Activated CD8-positive, alpha-beta memory T cell treated with anti-CD3 and anti-CD28 coated beads, Interleukin-2, amount 50 U/mL, for 4 hours (primary cell): ENCODE measurements at regions not wholly inside any gene's neighbourhood (a gene's known extent, or its start where the extent isn't known, plus 50 kb on each side); places are given as distances from the start of the nearest gene placed in this dataset.

Source experiments
- DNase-seq: peaks from one replicate; pipeline ENCODE4 v3.0.0-alpha.2; 2020

DNA sequence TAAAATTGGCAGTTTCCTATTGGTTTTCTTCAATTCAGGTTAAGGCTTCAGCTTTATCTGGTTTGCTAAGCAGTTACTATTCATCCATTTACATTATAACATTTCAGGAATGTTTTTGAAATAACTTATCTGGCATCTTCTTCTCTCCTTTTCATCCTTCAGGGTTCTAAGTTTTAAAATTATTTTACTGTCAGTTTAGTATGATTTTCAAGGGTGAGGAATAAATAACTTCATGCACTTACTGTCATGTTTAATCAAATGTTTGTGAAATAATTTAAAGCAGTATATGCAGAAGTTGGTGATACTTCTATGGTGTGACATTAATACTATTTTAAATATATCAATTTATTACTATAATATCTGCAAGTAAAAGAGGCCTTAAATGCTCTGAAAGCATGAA, 338.1 kb upstream of the MMS22L start:
- no peak for DNase-seq

DNA sequence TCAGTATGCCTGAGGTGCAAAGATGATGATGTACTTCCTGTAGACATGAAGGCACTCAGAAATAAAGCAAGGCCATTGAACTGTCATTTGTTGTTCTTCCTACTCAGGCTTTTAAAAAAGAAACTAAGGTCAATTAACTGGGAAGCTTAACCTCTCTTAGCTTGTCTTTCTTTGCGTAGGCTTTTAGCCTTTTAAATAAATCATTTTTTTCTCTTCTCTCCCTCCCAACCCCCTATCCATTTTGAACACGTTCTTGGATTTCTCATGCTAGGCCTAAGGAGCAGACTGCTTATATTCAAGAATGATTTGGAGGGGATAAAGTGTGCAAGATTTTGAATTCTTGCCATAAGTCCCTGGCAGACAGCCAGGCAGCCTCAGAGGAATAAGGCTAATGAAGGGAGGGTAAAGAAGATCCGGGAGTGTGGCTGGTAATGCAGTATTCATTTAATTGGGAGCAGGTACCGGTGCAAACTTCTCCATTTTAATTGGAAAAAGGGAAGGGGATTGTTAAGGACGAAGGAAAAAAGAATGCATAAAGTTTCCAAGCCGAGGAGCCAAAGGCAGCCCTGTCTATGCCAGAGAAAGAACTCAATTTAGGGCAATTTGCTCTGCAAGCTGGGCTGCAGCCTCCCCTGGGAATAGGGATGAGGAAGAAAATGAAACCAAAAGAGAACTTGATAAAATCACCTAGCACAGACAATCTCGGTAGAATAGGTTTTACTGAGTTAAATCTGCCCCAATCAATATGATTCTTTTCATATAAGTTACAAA, 343.8 kb upstream of the MMS22L start:
- no peak for DNase-seq

DNA sequence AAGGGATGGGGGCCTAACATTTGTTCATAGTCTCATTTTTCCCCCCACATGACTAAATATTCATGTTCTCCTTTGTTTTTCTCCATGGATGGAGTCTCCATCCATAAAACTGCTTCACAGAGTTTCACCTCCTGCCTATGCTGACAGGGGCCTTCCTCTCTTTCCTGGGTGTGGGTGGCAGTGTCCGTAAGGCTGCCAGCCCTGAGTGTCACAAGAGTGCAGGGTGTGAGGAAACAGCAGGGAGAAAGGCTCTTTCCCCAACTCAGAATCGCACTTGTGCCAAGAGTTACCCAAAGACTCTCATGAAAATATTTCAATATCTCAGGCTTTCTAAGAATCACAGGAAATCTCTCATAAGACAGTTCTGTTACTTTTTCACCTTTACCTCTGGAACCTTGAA, 346.2 kb upstream of the MMS22L start:
- no peak for DNase-seq

GRCh38 chr6:97630604-97631003, 347.6 kb upstream of the MMS22L start:
- no peak for DNase-seq

- DNase-seq = no peak
Observed at GRCh38 chr6:97632341-97632740, 349.3 kb upstream of the MMS22L start.

GRCh38 chr6:97639702-97640101, 356.7 kb upstream of the MMS22L start:
- DNase-seq = no peak

- no peak for DNase-seq
Observed at GRCh38 chr6:97644353-97644752, 361.3 kb upstream of the MMS22L start.

- DNase-seq = no peak
Observed at GRCh38 chr6:97645757-97646156, 362.7 kb upstream of the MMS22L start.

- no peak for DNase-seq
Observed at GRCh38 chr6:97653076-97653475, 370.1 kb upstream of the MMS22L start.

- DNase-seq = no peak
Observed at GRCh38 chr6:97653517-97653916, 370.5 kb upstream of the MMS22L start.

DNA sequence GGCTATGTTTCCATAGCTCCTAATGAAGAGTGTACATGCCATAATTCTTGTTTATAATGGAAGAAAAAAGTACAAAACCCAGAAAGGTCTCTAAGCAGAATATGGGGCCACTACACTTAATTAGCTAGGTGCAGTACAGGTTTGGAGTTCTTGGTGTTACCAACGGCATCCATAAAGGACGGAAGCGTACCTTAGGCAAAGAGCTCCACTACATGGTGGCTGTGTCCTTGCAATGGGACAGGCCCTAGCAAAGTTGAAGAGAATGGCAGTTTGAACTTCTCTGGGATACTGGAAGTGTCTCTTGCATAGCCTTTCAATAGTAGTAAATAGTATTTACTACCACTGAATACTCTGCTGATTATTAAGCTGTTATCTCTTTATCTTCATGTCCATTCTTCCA, 371.7 kb upstream of the MMS22L start:
- no peak for DNase-seq

DNA sequence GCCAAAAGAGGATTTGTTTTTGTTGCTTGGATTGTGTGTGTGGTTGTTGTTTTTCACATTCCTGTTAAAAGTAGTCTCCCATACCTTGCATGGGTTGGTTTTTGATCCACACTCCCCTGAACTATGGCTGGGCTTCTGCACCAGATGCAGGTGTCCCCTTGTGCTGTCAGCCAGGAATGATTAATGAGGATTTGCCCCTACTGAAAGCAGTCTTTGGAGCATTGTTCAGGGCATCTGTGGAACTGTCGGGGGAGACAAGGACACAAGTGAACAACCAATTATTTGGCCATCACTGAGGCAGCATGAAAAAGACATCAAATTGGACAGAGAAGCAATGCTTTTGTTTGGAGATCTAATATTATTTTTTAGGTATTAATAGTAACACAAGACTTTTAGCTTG, 373.2 kb upstream of the MMS22L start:
- DNase-seq = no peak

- no peak for DNase-seq
Observed at GRCh38 chr6:97656706-97657350, 373.8 kb upstream of the MMS22L start.

DNA sequence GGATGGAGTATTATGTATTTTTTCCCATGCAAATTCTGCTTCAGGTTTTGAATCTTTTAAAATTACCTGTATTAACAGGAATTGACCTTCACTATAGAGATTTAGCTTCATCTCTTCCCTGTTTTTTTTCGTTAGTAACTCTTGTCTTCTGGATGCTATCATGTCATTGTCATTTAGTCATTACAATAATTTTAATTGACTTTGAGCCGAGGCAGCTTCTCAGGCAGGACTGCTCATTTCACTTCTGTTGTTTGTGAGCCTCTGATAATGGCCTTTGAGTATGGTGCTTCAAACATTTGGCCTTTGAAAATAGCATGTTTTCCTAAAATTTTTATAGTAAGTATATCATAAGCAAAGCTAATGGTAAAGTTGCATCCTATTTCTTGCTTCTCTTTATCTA, 375.1 kb upstream of the MMS22L start:
- no peak for DNase-seq

DNA sequence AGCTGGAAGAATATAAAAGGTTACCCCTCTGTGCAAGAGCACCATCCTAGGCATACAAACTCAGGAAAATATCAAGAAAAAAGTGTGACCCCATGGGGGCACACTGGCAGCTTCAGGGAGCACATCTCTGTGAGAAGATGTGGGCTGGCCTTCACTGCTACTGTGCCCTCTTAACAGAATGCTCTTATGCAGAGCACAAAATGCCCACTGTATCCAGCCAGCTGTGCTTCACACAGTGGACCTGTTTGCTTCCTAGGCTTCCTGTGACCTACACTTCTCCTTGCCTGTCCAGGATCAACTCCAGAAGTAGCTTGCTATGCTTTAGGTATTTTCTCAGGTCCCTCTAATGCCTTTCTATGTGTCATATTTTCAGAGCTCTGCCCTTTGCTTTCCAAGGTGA, 380.2 kb upstream of the MMS22L start:
- no peak for DNase-seq

GRCh38 chr6:97665446-97665845, 382.4 kb upstream of the MMS22L start:
- no peak for DNase-seq

DNA sequence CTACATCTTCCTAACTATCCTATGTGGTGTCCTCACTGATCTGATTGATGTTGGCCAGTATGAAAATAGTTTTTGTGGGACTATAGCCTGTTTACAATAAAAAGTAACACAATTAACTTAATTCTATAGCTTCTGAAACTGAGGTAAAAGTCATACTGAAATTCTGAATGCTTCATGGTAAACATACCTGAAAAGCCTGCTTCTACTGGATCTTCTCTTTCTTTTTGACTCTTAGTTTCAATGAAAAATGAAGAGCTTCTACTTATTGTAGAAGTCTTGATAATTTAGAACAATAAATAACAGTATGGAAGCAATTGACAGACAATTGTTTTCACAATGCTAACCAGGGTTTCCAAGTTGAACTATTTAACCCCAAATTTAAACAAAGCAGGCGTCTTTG, 383.9 kb upstream of the MMS22L start:
- DNase-seq = no peak

DNA sequence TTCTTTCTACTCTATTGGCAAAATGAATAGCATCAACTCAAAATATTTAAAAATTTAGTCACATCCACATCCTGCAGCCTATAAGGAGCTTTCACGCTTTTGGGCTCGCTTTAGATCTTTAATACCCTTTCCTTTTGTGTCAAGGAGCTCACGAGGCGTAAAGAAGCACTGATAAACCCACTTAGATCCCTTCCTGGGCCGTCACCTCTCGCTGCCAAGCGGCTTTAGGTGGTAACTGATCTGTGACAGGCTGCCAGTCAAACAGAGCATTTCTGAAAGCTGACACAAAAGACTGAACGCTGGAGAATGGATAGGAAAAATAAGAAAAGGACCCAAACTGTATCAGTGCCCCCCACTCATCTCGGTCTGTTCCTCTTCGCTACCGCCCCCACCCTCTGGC, 385.7 kb upstream of the MMS22L start:
- DNase-seq = no peak

DNA sequence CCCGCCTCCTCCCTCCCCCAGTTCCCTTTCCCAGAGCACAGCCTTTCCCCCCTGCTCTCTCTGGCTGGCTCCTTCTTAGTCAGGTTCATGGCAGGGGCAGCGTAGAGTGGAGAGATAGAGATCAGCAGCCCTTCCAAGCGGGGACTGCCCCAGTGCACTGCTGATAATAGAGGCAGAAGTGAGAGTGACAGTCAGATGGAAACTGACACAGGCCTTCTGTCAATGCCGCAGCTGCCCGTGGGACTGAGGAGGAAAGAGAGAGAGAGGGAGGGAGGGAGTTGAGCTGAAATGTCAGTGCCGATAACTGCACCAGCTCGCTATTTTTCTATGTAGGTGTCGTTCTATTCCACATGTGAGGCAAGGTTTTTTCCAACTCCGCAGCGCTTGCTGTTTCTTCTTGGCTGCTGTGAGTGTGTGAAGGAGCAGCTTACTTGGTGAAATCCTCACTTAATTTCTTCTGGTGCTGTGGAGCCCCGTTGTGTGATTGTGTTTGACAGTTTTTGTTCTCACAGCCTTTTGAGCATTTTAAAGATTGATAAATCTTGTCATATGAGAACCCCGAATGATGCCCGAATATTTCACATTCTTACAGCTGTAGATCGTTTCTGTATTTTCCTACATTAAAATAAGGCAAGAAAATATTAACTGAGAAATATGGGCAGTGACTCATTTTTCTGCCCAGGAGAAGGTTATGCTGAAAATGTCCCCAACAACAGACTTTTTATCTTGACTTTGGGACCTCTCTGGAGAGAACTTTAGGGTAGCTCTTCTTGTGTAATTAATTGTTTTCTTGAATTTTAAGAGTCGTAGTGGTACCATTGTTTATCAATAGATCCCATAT, 386.4 kb upstream of the MMS22L start:
- no peak for DNase-seq

- DNase-seq = no peak
Observed at GRCh38 chr6:97674802-97675201, 391.8 kb upstream of the MMS22L start.

- no peak for DNase-seq
Observed at GRCh38 chr6:97677626-97678025, 394.6 kb upstream of the MMS22L start.

DNA sequence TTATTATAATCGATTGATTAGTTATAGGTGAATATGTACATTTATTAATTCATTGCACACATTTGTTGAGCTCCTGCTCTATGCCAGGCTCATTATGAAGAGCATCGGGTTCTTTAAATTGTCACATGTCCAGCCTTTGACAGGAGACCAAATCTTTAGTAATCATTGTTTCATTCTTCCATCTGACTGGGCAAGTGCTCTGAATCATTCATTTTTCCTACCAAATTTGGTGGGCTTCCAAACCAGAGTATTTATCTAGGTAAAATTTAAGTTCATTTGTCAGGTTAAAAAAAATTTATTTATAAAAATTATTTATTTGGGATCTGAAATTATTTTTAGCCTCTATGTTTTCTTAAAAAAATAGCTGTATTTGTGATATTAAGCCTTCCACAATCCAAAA, 404.9 kb upstream of the MMS22L start:
- DNase-seq = no peak

DNA sequence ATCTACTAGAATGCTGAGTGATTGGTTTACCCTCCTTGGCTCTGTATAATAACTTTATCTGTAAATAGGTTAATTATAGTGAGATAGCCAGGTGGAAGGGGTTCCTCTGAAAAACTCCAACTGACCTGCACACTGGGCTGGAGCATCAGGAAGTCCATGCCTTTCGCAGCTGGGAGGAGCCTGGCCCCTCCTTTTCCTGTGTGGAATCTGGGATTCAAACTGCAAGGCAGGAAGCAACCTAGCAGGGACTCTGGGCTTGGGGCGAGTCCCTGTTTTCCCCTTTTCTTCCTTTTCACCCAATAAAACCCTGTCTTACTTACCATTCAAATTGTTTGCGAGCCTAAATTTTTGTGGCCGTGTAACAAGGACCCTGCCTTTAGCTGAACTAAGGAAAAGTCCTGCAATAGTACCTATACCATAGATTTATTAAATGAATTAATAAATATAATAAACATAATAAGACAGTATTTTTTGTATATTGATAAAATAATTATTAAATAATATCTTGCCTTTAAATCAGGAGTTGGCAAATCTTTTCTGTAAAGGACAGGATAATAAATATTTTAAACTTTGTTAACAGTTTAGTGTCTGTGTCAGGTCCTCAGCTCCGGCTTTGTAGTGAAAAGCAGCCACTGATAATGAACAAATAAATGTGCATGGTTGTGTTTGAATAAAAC, 406.2 kb upstream of the MMS22L start:
- DNase-seq = no peak
